ENCODE measurements at regions not wholly inside any gene's neighbourhood (a gene's known extent, or its start where the extent isn't known, plus 50 kb on each side); places are given as distances from the start of the nearest gene placed in this dataset.
A peak's percentile ranks its signal among the peaks of the same experiment; 100 is the strongest.

- intact Hi-C loops (cut with micrococcal nuclease) = loop anchor here (5.0 kb wide), 1 partner anchor 34 kb away; no protein-coding TSS in a partner anchor
- Mint-ChIP-seq H3K4me1 (ENCODE audit: low read depth) (peaks cover 65% of the 10 kb centered on the region), H3K36me3 (ENCODE audit: low read depth) (peaks cover 8% of the 10 kb centered on the region), H3K9me3 (peaks cover 9% of the 10 kb centered on the region), H3K4me3 (no peak overlapping the region), H3K27me3 (ENCODE audit: insufficient read depth) (peaks cover under 1% of the 10 kb centered on the region), H3K27ac (no peak overlapping the region)
- no peak for DNase-seq (ENCODE audit: low spot score)
Observed at GRCh38 chr6:218153-219018, 73.9 kb upstream of the DUSP22 start.

GRCh38 chr6:219019-219570 lies 73.2 kb upstream of the DUSP22 start:
- no peak overlapping the region for H3K4me3 Mint-ChIP-seq
- no peaks in the 10 kb centered on the region for H3K27me3 Mint-ChIP-seq (ENCODE audit: insufficient read depth)
- intact Hi-C loops (cut with micrococcal nuclease) = loop anchor here (5.0 kb wide), 1 partner anchor 33 kb away; no protein-coding TSS in a partner anchor
- no peak for DNase-seq (ENCODE audit: low spot score)
- no peak overlapping the region for H3K27ac Mint-ChIP-seq
- peaks cover 72% of the 10 kb centered on the region for H3K4me1 Mint-ChIP-seq (ENCODE audit: low read depth)
- peaks cover 5% of the 10 kb centered on the region for H3K9me3 Mint-ChIP-seq
- peaks cover 5% of the 10 kb centered on the region for H3K36me3 Mint-ChIP-seq (ENCODE audit: low read depth)

GRCh38 chr6:219641-220198 lies 72.6 kb upstream of the DUSP22 start:
- Mint-ChIP-seq H3K9me3 (peaks cover under 1% of the 10 kb centered on the region), H3K36me3 (ENCODE audit: low read depth) (peaks cover 4% of the 10 kb centered on the region), H3K27ac (no peak overlapping the region), H3K4me1 (ENCODE audit: low read depth) (peaks cover 75% of the 10 kb centered on the region), H3K4me3 (no peak overlapping the region), H3K27me3 (ENCODE audit: insufficient read depth) (no peaks in the 10 kb centered on the region)
- intact Hi-C loops (cut with micrococcal nuclease) = loop anchor here (5.0 kb wide), 1 partner anchor 33 kb away; no protein-coding TSS in a partner anchor
- DNase-seq (ENCODE audit: low spot score) = no peak

GRCh38 chr6:220312-220711 lies 72.0 kb upstream of the DUSP22 start:
- Mint-ChIP-seq H3K36me3 (ENCODE audit: low read depth) (peaks cover 4% of the 10 kb centered on the region), H3K4me1 (ENCODE audit: low read depth) (peaks cover 75% of the 10 kb centered on the region)
- intact Hi-C loops (cut with micrococcal nuclease) = no loop called here

GRCh38 chr6:220721-221475 lies 71.4 kb upstream of the DUSP22 start:
- Mint-ChIP-seq H3K27me3 (ENCODE audit: insufficient read depth) (no peaks in the 10 kb centered on the region), H3K36me3 (ENCODE audit: low read depth) (peaks cover 4% of the 10 kb centered on the region), H3K27ac (peak overlapping the region; percentile 64), H3K4me3 (peak overlapping the region; percentile 66), H3K9me3 (no peaks in the 10 kb centered on the region), H3K4me1 (ENCODE audit: low read depth) (peaks cover 75% of the 10 kb centered on the region)
- intact Hi-C loops (cut with micrococcal nuclease) = loop anchor here (1.0 kb wide), 5 partner anchors 8 to 25 kb away; no protein-coding TSS in a partner anchor
- DNase-seq (ENCODE audit: low spot score) = no peak

More at GRCh38 chr6:220312-220711, 72.0 kb upstream of the DUSP22 start:
- Mint-ChIP-seq H3K27ac (no peak overlapping the region), H3K27me3 (ENCODE audit: insufficient read depth) (no peaks in the 10 kb centered on the region), H3K9me3 (no peaks in the 10 kb centered on the region), H3K4me3 (no peak overlapping the region)
- DNase-seq (ENCODE audit: low spot score) = no peak

- H3K27ac Mint-ChIP-seq = peak overlapping the region; percentile 64
- peaks cover 4% of the 10 kb centered on the region for H3K36me3 Mint-ChIP-seq (ENCODE audit: low read depth)
- no peaks in the 10 kb centered on the region for H3K27me3 Mint-ChIP-seq (ENCODE audit: insufficient read depth)
- H3K9me3 Mint-ChIP-seq = peaks cover 4% of the 10 kb centered on the region
- H3K4me3 Mint-ChIP-seq = peak overlapping the region; percentile 66
- no peak for DNase-seq (ENCODE audit: low spot score)
- intact Hi-C loops (cut with micrococcal nuclease) = loop anchor here (1.0 kb wide), 5 partner anchors 8 to 25 kb away; no protein-coding TSS in a partner anchor
- H3K4me1 Mint-ChIP-seq (ENCODE audit: low read depth) = peaks cover 76% of the 10 kb centered on the region
Observed at GRCh38 chr6:221531-222349, 70.5 kb upstream of the DUSP22 start.

GRCh38 chr6:222468-222867 lies 69.8 kb upstream of the DUSP22 start:
- no peaks in the 10 kb centered on the region for H3K27me3 Mint-ChIP-seq (ENCODE audit: insufficient read depth)
- H3K27ac Mint-ChIP-seq = peak overlapping the region; percentile 4
- H3K9me3 Mint-ChIP-seq = peaks cover 8% of the 10 kb centered on the region
- DNase-seq (ENCODE audit: low spot score) = no peak
- H3K4me1 Mint-ChIP-seq (ENCODE audit: low read depth) = peaks cover 76% of the 10 kb centered on the region
- no peaks in the 10 kb centered on the region for H3K36me3 Mint-ChIP-seq (ENCODE audit: low read depth)
- intact Hi-C loops (cut with micrococcal nuclease) = no loop called here
- H3K4me3 Mint-ChIP-seq = no peak overlapping the region

GRCh38 chr6:223136-223535 lies 69.2 kb upstream of the DUSP22 start:
- intact Hi-C loops (cut with micrococcal nuclease) = no loop called here
- Mint-ChIP-seq H3K9me3 (peaks cover 8% of the 10 kb centered on the region), H3K36me3 (ENCODE audit: low read depth) (no peaks in the 10 kb centered on the region), H3K27me3 (ENCODE audit: insufficient read depth) (no peaks in the 10 kb centered on the region), H3K4me3 (no peak overlapping the region), H3K4me1 (ENCODE audit: low read depth) (peaks cover 76% of the 10 kb centered on the region), H3K27ac (no peak overlapping the region)
- no peak for DNase-seq (ENCODE audit: low spot score)

- intact Hi-C loops (cut with micrococcal nuclease) = loop anchor here (2.0 kb wide), 3 partner anchors 47 to 275 kb away; partner anchors contain the start of gene IRF4
- Mint-ChIP-seq H3K27ac (peak overlapping the region; percentile 59), H3K36me3 (ENCODE audit: low read depth) (no peaks in the 10 kb centered on the region), H3K4me1 (ENCODE audit: low read depth) (peaks cover 76% of the 10 kb centered on the region), H3K9me3 (peaks cover 8% of the 10 kb centered on the region), H3K27me3 (ENCODE audit: insufficient read depth) (no peaks in the 10 kb centered on the region), H3K4me3 (no peak overlapping the region)
- no peak for DNase-seq (ENCODE audit: low spot score)
Observed at GRCh38 chr6:223763-224162, 68.5 kb upstream of the DUSP22 start.

- Mint-ChIP-seq H3K4me1 (ENCODE audit: low read depth) (peaks cover 82% of the 10 kb centered on the region), H3K27me3 (ENCODE audit: insufficient read depth) (no peaks in the 10 kb centered on the region), H3K9me3 (peaks cover 8% of the 10 kb centered on the region), H3K27ac (peak overlapping the region; percentile 96), H3K36me3 (ENCODE audit: low read depth) (no peaks in the 10 kb centered on the region), H3K4me3 (peak overlapping the region; percentile 13)
- DNase-seq (ENCODE audit: low spot score) = no peak
- intact Hi-C loops (cut with micrococcal nuclease) = loop anchor here (2.0 kb wide), 3 partner anchors 46 to 274 kb away; partner anchors contain the start of gene IRF4
Observed at GRCh38 chr6:224350-224749, 67.9 kb upstream of the DUSP22 start.

- Mint-ChIP-seq H3K4me1 (ENCODE audit: low read depth) (peaks cover 89% of the 10 kb centered on the region), H3K4me3 (peak overlapping the region; percentile 65), H3K36me3 (ENCODE audit: low read depth) (no peaks in the 10 kb centered on the region), H3K27me3 (ENCODE audit: insufficient read depth) (no peaks in the 10 kb centered on the region), H3K9me3 (peaks cover 8% of the 10 kb centered on the region), H3K27ac (peak overlapping the region; percentile 96)
- intact Hi-C loops (cut with micrococcal nuclease) = loop anchor here (1.0 to 2.0 kb wide), 13 partner anchors 11 to 467 kb away; partner anchors contain the start of genes DUSP22 and IRF4
- DNase-seq (ENCODE audit: low spot score) = peak; percentile 63
Observed at GRCh38 chr6:225121-225721, 67.1 kb upstream of the DUSP22 start.

Measured in activated T-helper 1 cell treated with anti-CD3 and anti-CD28 coated beads, Interleukin-12 subunit alpha, Interleukin-12 subunit beta, Interleukin-2, Interleukin-4 antibody, amounts not matched to agents 30 ng/mL and 10 ng/mL and 1 ng/mL, durations not matched to agents 14 hours and 24 hours and 36 hours (primary cell).